Endothelial cell (in vitro differentiated cells): ENCODE measurements at regions not wholly inside any gene's neighbourhood (a gene's known extent, or its start where the extent isn't known, plus 50 kb on each side); places are given as distances from the start of the nearest gene placed in this dataset.

Experiments
- DNase-seq: peaks from one replicate; pipeline ENCODE4 v3.0.0; 2021; ENCODE audit warnings: low spot score
- H3K27ac Mint-ChIP-seq: one replicate; pipeline ENCODE4 v1.8.0; 2021; ENCODE audit warnings: mixed read lengths, inconsistent platforms; ENCODE audit not compliant: unreplicated experiment
- H3K27me3 Mint-ChIP-seq: one replicate; pipeline ENCODE4 v1.8.0; 2021; ENCODE audit warnings: mild to moderate bottlenecking, moderate library complexity, mixed read lengths, inconsistent platforms; ENCODE audit not compliant: unreplicated experiment
- H3K36me3 Mint-ChIP-seq: one replicate; pipeline ENCODE4 v1.8.0; 2021; ENCODE audit warnings: mild to moderate bottlenecking, low read depth, mixed read lengths, inconsistent platforms; ENCODE audit not compliant: unreplicated experiment
- H3K4me1 Mint-ChIP-seq: one replicate; pipeline ENCODE4 v1.8.0; 2021; ENCODE audit warnings: mild to moderate bottlenecking, mixed read lengths, inconsistent platforms; ENCODE audit not compliant: unreplicated experiment
- H3K4me3 Mint-ChIP-seq: one replicate; pipeline ENCODE4 v1.8.0; 2021; ENCODE audit warnings: mild to moderate bottlenecking, mixed read lengths, inconsistent platforms; ENCODE audit not compliant: unreplicated experiment
- H3K9me3 Mint-ChIP-seq: one replicate; pipeline ENCODE4 v1.8.0; 2021; ENCODE audit warnings: mixed read lengths, inconsistent platforms; ENCODE audit not compliant: unreplicated experiment
- CTCF ChIP-seq: fragments of 200-600 bp; sonication (generic); IDR thresholded peaks from one replicate; pipeline ENCODE4 v1.5.0; 2021; ENCODE audit warnings: antibody characterized with exemption; ENCODE audit not compliant: unreplicated experiment

- no peaks in the 10 kb centered on the region for H3K36me3 Mint-ChIP-seq
- DNase-seq, result no peak
- H3K27ac Mint-ChIP-seq, result peak overlapping the region; percentile 79
- H3K4me3 Mint-ChIP-seq, result no peak overlapping the region
- no peak for TF ChIP-seq CTCF
- H3K27me3 Mint-ChIP-seq, result peaks cover 3% of the 10 kb centered on the region
- H3K4me1 Mint-ChIP-seq, result peaks cover 55% of the 10 kb centered on the region
- H3K9me3 Mint-ChIP-seq, result no peaks in the 10 kb centered on the region
These were observed 63.5 kb downstream of the DNTTIP2 start for GRCh38 chr1:93815366-93816110.

DNA sequence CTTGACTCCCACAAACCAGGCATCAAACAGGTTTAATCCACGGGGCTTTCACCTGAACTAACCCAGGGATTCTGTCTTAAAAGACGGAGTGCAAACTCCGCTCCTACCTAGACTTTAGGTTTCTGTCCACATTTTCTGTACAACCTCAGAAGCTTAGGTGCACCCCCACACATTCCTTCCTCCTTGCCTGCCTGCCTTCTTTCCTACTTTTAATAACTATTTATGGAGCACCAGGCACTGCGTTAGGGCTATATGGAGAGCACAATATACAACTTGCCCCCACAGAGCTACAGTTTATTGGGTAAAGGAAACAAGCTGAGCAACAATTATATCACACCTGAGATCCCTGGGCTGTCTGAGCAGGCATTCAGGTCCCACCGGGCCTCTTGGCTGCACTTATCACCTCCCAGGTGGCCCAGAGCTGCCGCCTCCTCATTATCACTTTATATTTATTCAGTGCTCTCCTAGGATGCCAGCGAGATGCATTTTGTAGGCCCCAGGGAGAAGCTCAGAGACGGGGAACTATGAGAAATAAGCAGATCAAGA, 64.1 kb downstream of the DNTTIP2 start:
- no peak for TF ChIP-seq CTCF
- Mint-ChIP-seq H3K36me3 (no peaks in the 10 kb centered on the region), H3K4me1 (peaks cover 51% of the 10 kb centered on the region), H3K9me3 (no peaks in the 10 kb centered on the region), H3K27ac (peak overlapping the region; percentile 33), H3K27me3 (peaks cover 3% of the 10 kb centered on the region), H3K4me3 (no peak overlapping the region)
- DNase-seq, result no peak

DNA sequence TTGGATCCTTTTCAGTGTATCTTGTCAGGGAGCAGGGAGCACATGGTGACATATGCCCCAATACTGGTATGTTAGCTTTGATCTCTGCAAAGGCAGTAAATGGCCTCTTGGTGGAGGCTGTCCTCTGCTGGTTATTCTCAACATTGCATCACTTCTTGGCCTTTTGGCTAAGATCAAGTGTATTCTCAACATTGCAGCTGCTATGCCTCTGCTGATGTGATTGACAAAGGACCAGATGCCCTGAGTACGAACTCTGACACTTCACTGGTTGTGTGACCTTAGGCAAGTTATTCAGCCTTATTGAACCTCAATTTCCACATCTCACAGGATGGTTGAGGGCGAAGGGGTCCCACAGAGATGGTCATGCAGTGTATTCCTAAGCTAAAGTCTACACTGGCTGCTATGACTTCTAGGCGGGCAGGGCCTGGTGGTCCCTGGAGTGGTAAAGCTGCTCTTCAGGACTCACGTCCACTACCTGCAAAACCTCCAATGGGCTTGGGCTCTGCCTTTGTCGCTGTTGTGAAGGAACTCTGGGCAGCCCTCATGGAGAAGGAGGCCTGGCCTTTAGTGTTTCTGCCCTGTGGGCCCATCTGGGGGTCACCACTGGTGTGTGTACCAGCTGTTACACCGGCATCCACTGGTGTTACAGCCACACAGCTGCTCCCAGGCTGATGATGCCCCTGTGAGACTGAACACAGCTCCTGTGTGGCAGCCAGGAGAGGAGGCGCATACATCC, 64.8 kb downstream of the DNTTIP2 start:
- Mint-ChIP-seq H3K4me3 (no peak overlapping the region), H3K27me3 (peaks cover 3% of the 10 kb centered on the region), H3K27ac (no peak overlapping the region), H3K9me3 (no peaks in the 10 kb centered on the region), H3K36me3 (no peaks in the 10 kb centered on the region), H3K4me1 (peaks cover 51% of the 10 kb centered on the region)
- TF ChIP-seq CTCF, result peak; percentile 77
- DNase-seq, result peak; percentile 61

- TF ChIP-seq CTCF, result no peak
- Mint-ChIP-seq H3K27ac (no peak overlapping the region), H3K4me3 (no peak overlapping the region), H3K27me3 (no peaks in the 10 kb centered on the region), H3K4me1 (peaks cover 44% of the 10 kb centered on the region), H3K9me3 (no peaks in the 10 kb centered on the region), H3K36me3 (peaks cover 4% of the 10 kb centered on the region)
- no peak for DNase-seq
These were observed 65.9 kb downstream of the DNTTIP2 start for GRCh38 chr1:93813076-93813475.
